UCSD-AML1 (cell line): ENCODE measurements at regions not wholly inside any gene's neighbourhood (a gene's known extent, or its start where the extent isn't known, plus 50 kb on each side); places are given as distances from the start of the nearest gene placed in this dataset.
"Not testable (repeated sequence)": the region's sequence is repeated elsewhere in the genome, so short reads cannot be mapped to it uniquely, and the experiment has no call there.

Experiments used
- DNase-seq: peaks from one replicate; lab custom pipeline; 2025; ENCODE audit not compliant: unreplicated experiment; lab: John Stamatoyannopoulos, UW

- no peak for DNase-seq
These were observed 628.4 kb upstream of the TMPRSS15 start for GRCh38 chr21:19031953-19032352.

DNA sequence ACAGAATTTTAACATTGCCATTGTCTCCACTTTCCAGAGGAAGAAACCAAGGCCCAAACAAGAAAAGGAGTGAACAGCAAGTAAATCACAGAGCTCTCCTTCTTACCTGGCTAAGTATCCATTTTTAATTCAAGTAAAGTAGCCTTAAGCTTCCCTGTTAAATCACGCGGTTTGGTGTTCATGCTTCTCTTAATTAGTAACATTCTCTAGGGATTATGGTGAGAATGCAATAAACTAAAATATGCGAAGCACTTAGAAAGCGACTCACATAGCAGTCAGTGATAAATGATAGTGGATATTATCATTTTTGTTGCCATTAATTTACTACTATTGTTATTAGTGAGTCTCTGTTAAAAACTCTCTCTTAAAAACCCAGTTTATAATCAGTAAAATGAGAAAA, 630.5 kb upstream of the TMPRSS15 start:
- no peak for DNase-seq

DNA sequence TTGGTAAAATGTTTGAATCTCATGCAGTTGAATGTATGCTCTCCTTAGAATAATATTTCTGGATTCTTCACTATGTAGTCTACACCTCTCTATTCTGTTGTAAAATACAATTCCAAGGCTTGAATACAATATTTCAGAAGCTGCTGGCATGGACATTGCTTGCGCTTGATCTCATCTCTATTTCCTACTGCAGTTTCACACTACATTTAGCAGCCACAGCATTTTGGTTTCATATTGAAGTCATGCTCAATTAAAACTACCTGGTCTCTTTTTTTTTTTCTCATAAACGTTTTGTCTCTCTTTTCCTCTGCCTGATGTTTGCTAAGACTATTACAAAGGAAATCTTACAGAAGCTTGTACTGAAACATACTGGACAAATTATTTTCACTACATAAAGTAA, 631.0 kb upstream of the TMPRSS15 start:
- no peak for DNase-seq

DNA sequence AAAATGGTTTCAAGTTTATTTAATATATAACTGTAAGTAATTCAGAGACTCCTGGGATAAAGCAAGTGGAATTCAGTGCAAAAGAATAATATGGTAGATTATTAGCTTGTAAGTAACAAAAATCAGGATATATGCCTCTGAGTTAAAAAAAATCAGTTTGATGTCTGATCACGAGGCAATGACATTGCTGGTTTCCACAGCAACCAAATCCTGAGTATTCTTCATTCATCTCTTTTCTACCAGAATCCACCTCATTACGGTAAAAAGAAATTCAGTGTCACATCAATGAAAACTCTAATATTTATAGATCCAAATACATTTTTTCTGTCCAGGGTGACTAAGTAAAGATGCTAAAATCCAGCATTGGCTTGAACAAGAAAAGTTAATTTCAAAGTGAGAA, 642.3 kb upstream of the TMPRSS15 start:
- no peak for DNase-seq

DNA sequence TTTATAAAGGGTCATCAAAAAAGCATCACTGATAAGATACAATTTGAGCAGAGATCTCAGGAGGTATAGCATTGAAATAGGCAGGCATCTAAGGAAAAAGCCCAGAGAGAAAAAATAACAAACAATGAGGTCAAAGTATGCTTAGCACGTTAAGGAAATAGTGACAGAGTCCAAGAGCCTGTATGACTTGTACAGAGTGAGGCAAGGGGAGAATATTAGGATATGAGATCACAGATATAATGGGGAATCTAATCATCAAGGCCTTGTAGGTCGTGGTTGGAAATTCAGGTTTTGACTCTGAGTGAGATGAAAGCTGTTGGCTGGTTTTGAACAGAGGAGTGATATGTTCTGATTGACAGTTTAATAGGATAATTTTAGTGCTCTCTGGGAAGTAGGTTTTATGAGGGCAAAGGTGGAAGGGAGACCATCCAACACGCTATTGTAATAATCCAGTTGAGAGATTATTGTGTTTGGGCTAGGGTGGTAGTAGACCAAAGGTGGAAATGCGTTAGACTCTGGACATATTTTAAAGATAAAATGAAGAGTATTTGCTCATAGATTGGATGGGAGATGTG, 644.6 kb upstream of the TMPRSS15 start:
- no peak for DNase-seq

GRCh38 chr21:19049567-19049966, 646.0 kb upstream of the TMPRSS15 start:
- no peak for DNase-seq

GRCh38 chr21:19065164-19065563, 661.6 kb upstream of the TMPRSS15 start:
- DNase-seq, result no peak

DNA sequence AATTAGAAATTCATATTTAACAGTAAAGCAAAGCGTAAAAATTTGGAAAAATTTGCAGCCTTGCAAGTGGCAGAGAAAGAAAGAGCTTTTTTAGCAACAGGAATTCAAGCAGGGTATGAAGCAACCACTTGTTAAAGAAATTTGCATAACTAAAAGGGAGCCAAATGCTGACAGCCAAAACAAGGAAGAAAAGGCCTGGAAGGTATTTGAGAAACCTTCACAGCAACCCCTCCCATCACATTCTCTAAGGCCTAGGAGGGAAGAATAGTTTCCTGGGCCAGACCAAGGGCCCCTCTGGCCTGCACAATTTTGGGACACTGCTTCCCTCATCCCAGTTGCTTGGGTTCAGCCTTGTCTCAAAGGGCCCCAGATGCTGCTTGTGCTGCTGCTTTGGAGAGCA, 672.4 kb upstream of the TMPRSS15 start:
- no peak for DNase-seq

DNA sequence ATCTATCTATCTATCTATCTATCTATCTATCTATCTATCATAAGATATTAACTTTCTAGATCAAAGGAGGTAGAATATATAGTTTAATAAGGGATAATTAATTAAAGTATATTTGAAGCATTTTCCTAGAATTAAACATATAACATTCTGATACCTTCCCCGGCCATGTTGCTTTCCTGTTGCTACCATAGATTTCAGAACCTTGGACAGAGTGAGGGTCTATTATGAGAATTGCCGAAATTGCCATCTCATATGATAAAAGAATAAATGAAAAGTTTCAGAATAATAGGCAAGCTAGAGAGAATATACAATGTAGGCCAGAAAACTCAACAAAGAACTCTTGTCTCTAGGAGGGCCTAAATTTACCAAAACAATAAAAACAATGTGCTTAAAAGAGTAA, 706.1 kb upstream of the TMPRSS15 start:
- no peak for DNase-seq

DNA sequence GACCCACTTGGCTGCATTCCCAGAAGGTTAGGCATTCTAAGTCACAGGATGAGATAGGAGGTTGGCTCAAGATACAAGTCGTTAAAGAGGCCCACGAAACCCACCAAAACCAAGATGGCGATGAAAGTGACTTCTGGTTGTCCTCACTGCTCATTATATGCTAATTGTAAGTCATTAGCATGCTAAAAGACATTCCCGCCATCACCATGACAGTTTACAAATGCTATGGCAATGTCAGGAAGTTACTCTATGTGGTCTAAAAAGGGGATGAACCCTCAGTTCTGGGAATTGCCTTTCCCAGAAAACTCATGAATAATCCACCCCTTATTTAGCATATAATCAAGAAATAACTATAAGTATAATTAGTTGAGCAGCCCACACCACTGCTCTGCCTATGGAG, 715.7 kb upstream of the TMPRSS15 start:
- DNase-seq, result not testable (repeated sequence)

DNA sequence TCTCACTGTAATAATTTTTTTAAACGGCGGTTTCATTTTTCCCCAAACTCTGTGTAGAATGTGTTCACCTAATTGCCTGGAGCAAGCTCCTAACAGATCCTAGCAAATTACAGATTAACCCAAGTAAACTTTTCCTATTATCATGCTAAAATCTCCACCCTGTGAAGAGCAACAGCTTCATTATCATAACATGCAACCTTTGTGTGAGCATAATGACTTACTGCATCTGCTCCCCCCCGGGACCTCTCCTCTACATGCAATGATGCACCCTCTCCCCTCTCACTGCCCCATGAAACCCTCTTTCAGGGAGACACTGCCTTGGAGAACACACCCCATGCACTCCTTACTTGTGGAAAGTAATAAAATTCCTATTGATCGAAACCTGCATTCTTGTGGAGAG, 717.0 kb upstream of the TMPRSS15 start:
- no peak for DNase-seq

GRCh38 chr21:19122356-19122755, 718.8 kb upstream of the TMPRSS15 start:
- no peak for DNase-seq

- DNase-seq, result no peak
These were observed 719.5 kb upstream of the TMPRSS15 start for GRCh38 chr21:19123053-19123452.

GRCh38 chr21:19123525-19123924, 719.9 kb upstream of the TMPRSS15 start:
- DNase-seq, result no peak

- no peak for DNase-seq
These were observed 721.1 kb upstream of the TMPRSS15 start for GRCh38 chr21:19124691-19125090.

GRCh38 chr21:19130379-19131028, 726.9 kb upstream of the TMPRSS15 start:
- DNase-seq, result no peak

DNA sequence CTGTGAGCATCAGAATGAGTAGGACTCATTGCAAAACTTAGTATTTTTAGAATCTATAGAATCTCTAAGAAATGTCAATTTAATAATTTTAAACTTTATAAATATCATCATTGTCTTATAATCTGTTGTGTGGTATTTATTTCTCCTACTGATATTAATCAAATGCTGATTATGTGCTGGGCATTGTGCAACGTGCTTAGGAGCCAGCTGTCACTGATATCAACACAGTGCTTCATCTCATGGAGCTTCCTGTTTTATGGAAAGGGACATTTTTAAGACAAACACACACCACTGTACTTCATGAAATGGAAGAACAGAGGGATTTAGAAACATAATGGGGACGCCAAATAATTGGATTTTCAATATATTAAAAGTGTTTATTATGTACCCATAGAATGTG, 737.9 kb upstream of the TMPRSS15 start:
- no peak for DNase-seq

DNA sequence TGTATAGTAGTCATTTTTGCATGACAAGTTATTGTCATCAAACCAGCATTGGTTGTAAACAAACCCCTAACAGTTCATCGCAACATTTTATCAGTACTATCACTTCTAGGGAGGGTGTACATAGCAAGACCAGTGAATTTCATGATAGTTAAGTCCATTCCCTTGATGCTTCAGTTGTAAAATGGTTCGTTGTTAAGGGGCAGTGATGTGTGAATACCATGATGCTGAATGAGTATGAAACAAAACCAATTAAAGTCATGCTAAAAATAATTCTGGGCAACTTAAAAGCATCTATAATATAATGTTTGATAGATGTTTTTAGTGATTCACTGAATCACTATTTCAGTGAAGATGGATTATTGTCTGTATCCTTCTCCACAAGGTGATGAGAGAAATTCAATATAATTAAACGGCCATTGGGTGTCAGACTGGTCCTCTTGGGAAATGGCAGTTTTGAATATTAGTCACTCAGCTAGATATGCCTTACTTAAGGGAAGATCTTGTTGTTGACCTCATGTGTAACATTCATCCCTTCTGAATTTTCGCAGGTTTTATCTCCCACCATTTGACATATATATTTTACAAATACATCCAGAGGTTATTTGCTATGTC, 742.2 kb upstream of the TMPRSS15 start:
- no peak for DNase-seq

DNA sequence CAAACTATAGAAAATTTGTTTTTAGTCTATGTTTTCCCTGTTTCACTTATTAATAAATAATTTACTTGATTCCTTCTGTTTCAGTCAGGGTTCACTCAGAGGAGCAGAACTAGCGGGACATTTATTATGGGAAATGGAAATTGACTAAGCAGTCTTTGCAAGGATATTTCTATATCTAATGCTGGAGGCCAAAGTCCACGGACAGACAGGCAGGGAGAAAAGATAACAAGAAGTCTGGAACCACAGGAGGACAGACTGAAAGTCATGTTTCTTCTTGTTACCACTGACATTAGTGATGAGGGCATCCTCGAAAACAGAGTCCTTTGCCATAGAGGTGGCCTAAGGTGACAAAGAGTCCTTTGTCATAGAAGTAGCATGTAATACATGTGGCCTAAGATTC, 744.5 kb upstream of the TMPRSS15 start:
- DNase-seq, result no peak

DNA sequence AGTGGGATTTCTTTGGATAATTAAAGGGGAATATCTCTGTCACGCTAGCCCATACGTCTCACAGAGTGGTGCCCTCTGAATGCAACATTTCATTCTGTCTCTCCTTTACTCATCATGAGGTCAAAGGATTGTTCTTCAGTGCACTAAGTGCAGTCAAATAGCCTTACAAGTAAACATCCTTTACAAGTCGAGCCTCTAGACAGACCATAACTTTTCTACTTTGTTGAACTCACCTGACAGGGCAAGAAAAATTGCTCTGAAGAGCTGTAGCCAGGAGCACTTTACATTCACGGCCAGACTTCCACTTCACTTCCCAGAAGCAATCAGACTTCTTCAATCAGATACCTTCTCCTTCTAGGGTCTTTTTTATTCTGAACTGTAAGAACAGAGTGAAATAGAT, 768.0 kb upstream of the TMPRSS15 start:
- DNase-seq, result no peak

DNA sequence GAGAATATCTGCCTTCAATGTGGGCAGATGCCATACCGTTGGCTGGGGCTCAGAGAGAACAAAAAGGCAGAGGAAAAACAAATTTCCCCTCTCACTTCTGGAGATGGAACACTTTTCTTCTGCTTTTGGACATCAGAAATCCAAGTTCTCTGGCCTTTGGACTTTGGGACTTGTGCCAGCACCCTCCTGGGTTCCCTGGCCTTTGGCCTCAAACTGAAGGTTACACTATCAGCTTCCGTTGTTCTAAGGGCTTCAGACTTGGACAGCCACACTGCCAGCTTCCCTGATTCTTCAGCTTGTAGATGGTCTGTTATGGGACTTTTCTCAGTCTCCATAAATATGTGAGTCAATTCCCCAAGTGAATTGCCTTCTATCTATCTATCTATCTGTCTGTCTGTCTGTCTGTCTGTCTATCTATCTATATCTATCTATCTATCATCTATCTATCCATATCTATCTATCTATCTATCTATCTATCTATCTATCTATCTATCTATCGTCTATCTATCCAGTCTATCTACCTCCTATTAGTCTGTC, 778.1 kb upstream of the TMPRSS15 start:
- DNase-seq, result no peak

- DNase-seq, result no peak
These were observed 794.4 kb upstream of the TMPRSS15 start for GRCh38 chr21:19197950-19198349.

- DNase-seq, result no peak
These were observed 795.2 kb upstream of the TMPRSS15 start for GRCh38 chr21:19198801-19199200.
